Endodermal cell (in vitro differentiated cells): ENCODE measurements at regions not wholly inside any gene's neighbourhood (a gene's known extent, or its start where the extent isn't known, plus 50 kb on each side); places are given as distances from the start of the nearest gene placed in this dataset.

Experiments used
- DNase-seq: peaks from one replicate; pipeline ENCODE4 v3.0.0-alpha.2; 2017
- H3K27ac ChIP-seq: 2 replicates; pipeline ENCODE4 v1.5.1; 2013; ENCODE audit warnings: mild to moderate bottlenecking, low read depth, low read length, moderate library complexity
- H3K27me3 ChIP-seq: 2 replicates; pipeline ENCODE4 v1.6.1; 2013; ENCODE audit warnings: mild to moderate bottlenecking, low read length, moderate library complexity; ENCODE audit not compliant: insufficient read depth, control insufficient read depth, poor library complexity, severe bottlenecking
- H3K36me3 ChIP-seq: 2 replicates; pipeline ENCODE4 v1.7.0; 2013; ENCODE audit warnings: mild to moderate bottlenecking, low read length, moderate library complexity; ENCODE audit not compliant: control insufficient read depth, insufficient read depth
- H3K4me1 ChIP-seq: one replicate; pipeline ENCODE4 v1.7.0; 2013; ENCODE audit warnings: low read length; ENCODE audit not compliant: control insufficient read depth, insufficient read depth
- H3K4me3 ChIP-seq: 2 replicates; pipeline ENCODE4 v1.5.1; 2013; ENCODE audit warnings: mild to moderate bottlenecking, low read length, moderate library complexity
- H3K9ac ChIP-seq: 2 replicates; pipeline ENCODE4 v1.6.1; 2013; ENCODE audit warnings: mild to moderate bottlenecking, low read length, moderate library complexity; ENCODE audit not compliant: poor library complexity, severe bottlenecking; ENCODE audit errors: extremely low read depth
- H3K9me3 ChIP-seq: 2 replicates; pipeline ENCODE4 v1.6.1; 2013; ENCODE audit warnings: mild to moderate bottlenecking, low read length, moderate library complexity; ENCODE audit not compliant: control insufficient read depth
- H3K27ac Mint-ChIP-seq: 2 replicates; pipeline ENCODE4 v1.8.0; 2020; ENCODE audit warnings: mixed read lengths
- H3K27me3 Mint-ChIP-seq: 2 replicates; pipeline ENCODE4 v1.8.0; 2021; ENCODE audit warnings: mild to moderate bottlenecking, mixed read lengths; ENCODE audit not compliant: insufficient read depth
- H3K36me3 Mint-ChIP-seq: 2 replicates; pipeline ENCODE4 v1.8.0; 2020; ENCODE audit warnings: low read depth, mixed read lengths
- H3K4me1 Mint-ChIP-seq: 2 replicates; pipeline ENCODE4 v1.8.0; 2020; ENCODE audit warnings: mixed read lengths
- H3K4me3 Mint-ChIP-seq: 2 replicates; pipeline ENCODE4 v1.8.0; 2020; ENCODE audit warnings: mild to moderate bottlenecking, moderate library complexity, mixed read lengths
- H3K9me3 Mint-ChIP-seq: 2 replicates; pipeline ENCODE4 v1.8.0; 2020; ENCODE audit warnings: mild to moderate bottlenecking, mixed read lengths
- WGBS, 2 experiments: methylation state at CpG; one replicate each; pipeline versions ENCODE4 v1.1.5 to v1.1.7; 2013; ENCODE audit warnings: missing lambda C conversion rate in 2 of 2, mixed read lengths in 1 of 2; ENCODE audit not compliant: insufficient coverage in 1 of 2, insufficient read length in 1 of 2; 5-methylcytosine and 5-hydroxymethylcytosine counted together
- TF ChIP-seq, protein P1 (sequence below): fragments of 200-600 bp; sonication (generic); conservative IDR thresholded peaks from 2 replicates; pipeline ENCODE4 v1.5.0; 2021; ENCODE audit warnings: antibody characterized with exemption, mild to moderate bottlenecking

DNA sequence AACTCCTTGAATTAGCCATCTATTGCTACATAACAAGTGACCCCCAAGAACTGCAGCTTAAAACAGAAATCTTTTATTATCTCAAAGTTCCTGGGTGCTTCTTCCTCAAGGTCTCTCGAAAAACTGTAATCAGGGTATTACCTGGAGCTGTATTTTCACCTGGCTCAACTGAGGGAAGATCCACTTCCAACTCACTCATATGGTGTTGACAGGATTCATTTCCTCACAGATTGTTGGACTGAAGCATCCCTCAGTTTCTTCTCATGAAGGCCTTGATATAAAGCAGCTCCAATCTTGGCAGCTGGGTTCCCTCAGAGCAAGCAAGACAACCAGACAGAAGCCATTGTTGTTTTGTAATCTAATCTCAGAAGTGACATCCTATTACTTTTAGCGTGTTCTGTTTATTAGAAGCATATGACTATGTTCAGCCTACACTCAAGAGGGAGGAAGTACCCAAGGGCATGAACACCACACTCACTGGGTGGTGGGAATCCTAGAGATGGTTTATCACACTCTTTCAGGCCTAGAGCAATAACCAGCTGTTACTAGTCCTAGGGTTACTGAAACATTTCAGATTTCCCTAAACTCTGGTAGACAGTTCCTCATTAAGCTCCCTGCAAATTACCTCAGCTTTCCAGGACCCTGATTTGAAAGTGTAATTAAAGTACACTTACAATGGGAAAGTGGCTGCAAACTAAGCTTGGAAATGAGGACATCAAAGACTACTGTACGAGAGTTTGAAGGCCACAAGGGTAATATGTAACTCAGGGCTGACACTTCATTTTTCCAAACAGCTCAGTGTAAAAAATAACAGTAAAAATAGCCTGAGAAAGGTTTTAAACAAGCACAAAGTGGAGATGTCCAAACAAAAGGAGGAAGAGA lies 222.2 kb downstream of the SEC23A start:
- TF ChIP-seq, protein P1, sequence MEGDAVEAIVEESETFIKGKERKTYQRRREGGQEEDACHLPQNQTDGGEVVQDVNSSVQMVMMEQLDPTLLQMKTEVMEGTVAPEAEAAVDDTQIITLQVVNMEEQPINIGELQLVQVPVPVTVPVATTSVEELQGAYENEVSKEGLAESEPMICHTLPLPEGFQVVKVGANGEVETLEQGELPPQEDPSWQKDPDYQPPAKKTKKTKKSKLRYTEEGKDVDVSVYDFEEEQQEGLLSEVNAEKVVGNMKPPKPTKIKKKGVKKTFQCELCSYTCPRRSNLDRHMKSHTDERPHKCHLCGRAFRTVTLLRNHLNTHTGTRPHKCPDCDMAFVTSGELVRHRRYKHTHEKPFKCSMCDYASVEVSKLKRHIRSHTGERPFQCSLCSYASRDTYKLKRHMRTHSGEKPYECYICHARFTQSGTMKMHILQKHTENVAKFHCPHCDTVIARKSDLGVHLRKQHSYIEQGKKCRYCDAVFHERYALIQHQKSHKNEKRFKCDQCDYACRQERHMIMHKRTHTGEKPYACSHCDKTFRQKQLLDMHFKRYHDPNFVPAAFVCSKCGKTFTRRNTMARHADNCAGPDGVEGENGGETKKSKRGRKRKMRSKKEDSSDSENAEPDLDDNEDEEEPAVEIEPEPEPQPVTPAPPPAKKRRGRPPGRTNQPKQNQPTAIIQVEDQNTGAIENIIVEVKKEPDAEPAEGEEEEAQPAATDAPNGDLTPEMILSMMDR: no peak
- H3K4me1 Mint-ChIP-seq: peaks cover 5% of the 10 kb centered on the region
- H3K9me3 Mint-ChIP-seq: no peaks in the 10 kb centered on the region

DNA sequence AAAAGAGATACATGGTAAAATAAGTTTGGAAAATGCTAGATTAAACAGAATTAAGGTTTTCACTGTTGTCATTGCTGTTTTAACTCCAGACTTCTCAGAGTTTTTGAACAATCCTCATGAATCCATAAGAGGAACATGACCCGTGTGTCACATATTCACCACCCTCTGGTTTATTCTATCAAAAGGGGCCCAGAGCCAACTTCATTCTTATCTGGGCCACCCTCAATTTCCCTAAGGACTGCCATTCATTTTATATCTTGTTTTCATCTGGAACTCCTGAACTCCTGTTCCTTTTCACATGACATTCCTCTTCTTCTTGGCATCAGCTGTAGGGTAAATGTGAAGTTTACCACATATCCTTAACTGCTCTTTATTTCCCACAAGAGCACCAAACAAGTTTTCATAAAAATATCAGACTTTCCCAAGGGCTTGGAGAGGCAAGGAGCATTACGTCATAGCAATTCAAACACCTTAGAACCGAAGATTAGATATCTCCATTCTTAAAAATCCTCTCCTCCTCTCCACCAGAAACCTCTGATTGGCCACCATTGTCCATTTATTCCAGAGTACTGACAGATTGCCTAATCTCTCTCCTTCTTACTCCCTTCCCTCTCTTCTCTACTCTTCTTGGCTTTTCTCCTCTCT lies 225.2 kb downstream of the SEC23A start:
- H3K4me3 ChIP-seq: no peak overlapping the region
- no peak overlapping the region for H3K27ac ChIP-seq
- Mint-ChIP-seq H3K9me3 (no peaks in the 10 kb centered on the region), H3K4me1 (no peaks in the 10 kb centered on the region), H3K27ac (no peak overlapping the region), H3K27me3 (peaks cover 17% of the 10 kb centered on the region), H3K36me3 (no peaks in the 10 kb centered on the region), H3K4me3 (no peak overlapping the region)
- no peaks in the 10 kb centered on the region for H3K27me3 ChIP-seq
- H3K36me3 ChIP-seq: no peaks in the 10 kb centered on the region
- H3K9me3 ChIP-seq: no peaks in the 10 kb centered on the region
- 87 to 88% methylated on average over 3 of the region's 3 CpGs for WGBS, 2 experiments
- H3K4me1 ChIP-seq: no peaks in the 10 kb centered on the region
- no peak for DNase-seq
- no peak overlapping the region for H3K9ac ChIP-seq
- TF ChIP-seq, protein P1: no peak

More for the DNA sequence above, 222.2 kb downstream of the SEC23A start:
- Histone ChIP-seq H3K4me1 (no peaks in the 10 kb centered on the region), H3K9ac (no peak overlapping the region), H3K27ac (no peak overlapping the region), H3K27me3 (no peaks in the 10 kb centered on the region), H3K9me3 (no peaks in the 10 kb centered on the region), H3K4me3 (no peak overlapping the region), H3K36me3 (no peaks in the 10 kb centered on the region)
- peaks cover 13% of the 10 kb centered on the region for H3K27me3 Mint-ChIP-seq
- H3K4me3 Mint-ChIP-seq: no peak overlapping the region
- H3K27ac Mint-ChIP-seq: no peak overlapping the region
- no peak for DNase-seq
- no peaks in the 10 kb centered on the region for H3K36me3 Mint-ChIP-seq
- WGBS, 2 experiments: 92 to 100% methylated on average over 2 to 3 of the region's 3 CpGs

DNA sequence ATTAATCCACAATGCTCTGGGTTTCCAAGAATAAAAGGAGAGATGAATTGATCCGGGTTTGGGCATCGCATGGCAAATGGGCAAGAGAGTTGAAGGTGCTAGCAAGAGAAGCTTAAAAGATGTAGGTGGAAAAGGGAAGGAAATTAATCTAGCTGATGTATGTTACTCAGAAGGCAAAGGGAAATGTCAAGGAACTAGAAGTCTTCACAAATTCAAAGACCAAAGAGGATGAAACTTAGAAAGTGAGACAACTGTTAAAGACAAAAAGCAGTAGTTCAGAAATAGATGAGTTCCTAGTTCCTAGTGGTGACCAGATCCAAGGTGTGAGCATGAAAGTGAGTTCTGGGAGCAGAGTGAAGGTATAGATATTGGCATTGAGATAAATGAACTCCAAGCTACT lies 228.3 kb downstream of the SEC23A start:
- Mint-ChIP-seq H3K36me3 (no peaks in the 10 kb centered on the region), H3K27ac (no peak overlapping the region), H3K27me3 (peaks cover 22% of the 10 kb centered on the region), H3K4me1 (peaks cover 2% of the 10 kb centered on the region), H3K9me3 (no peaks in the 10 kb centered on the region), H3K4me3 (no peak overlapping the region)
- no peak for DNase-seq
- Histone ChIP-seq H3K36me3 (no peaks in the 10 kb centered on the region), H3K4me3 (no peak overlapping the region), H3K9me3 (no peaks in the 10 kb centered on the region), H3K27me3 (no peaks in the 10 kb centered on the region), H3K27ac (no peak overlapping the region), H3K4me1 (no peaks in the 10 kb centered on the region), H3K9ac (no peak overlapping the region)
- WGBS, 2 experiments: 90 to 93% methylated on average over 2 of the region's 2 CpGs
- TF ChIP-seq, protein P1: no peak
